Activated T-cell treated with anti-CD3 and anti-CD28 coated beads, Interleukin-2, amount 50 U/mL, for 24 hours (primary cell): ENCODE measurements at regions not wholly inside any gene's neighbourhood (a gene's known extent, or its start where the extent isn't known, plus 50 kb on each side); places are given as distances from the start of the nearest gene placed in this dataset.
"Not testable (repeated sequence)": the region's sequence is repeated elsewhere in the genome, so short reads cannot be mapped to it uniquely, and the experiment has no call there.

Source experiments
- DNase-seq: peaks from one replicate; pipeline ENCODE4 v3.0.0-alpha.2; 2020
- H3K27ac Mint-ChIP-seq: 2 replicates; pipeline ENCODE4 v1.8.0; 2020; ENCODE audit warnings: mild to moderate bottlenecking, mixed read lengths
- H3K27me3 Mint-ChIP-seq: 2 replicates; pipeline ENCODE4 v1.8.0; 2020; ENCODE audit warnings: mixed read lengths
- H3K36me3 Mint-ChIP-seq: 2 replicates; pipeline ENCODE4 v1.8.0; 2020; ENCODE audit warnings: low read depth, mixed read lengths
- H3K4me1 Mint-ChIP-seq: 2 replicates; pipeline ENCODE4 v1.8.0; 2020; ENCODE audit warnings: low read depth, mixed read lengths
- H3K4me3 Mint-ChIP-seq: 2 replicates; pipeline ENCODE4 v1.8.0; 2020; ENCODE audit warnings: mild to moderate bottlenecking, moderate library complexity, mixed read lengths
- H3K9me3 Mint-ChIP-seq: 2 replicates; pipeline ENCODE4 v1.8.0; 2020; ENCODE audit warnings: mixed read lengths

DNA sequence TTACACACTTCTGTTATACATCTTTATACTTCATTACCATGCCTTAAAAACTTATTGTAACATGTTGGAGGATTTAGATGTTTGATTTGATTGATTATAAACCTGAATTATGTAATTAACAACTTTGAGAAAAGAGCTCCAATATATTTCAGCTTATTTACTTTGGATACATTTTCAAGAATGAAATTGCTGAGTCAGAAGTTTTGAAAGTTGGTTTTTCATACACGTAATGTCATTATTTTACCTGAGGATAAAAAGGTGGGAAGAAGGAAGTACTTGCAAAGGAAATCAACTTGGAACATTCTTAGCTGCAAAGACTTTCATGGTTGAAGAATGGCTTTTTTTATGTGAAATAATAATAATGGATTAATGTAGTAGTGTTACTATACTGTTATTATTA lies 677.2 kb downstream of the FAM181B start:
- Mint-ChIP-seq H3K4me3 (no peak overlapping the region), H3K9me3 (no peaks in the 10 kb centered on the region), H3K36me3 (no peaks in the 10 kb centered on the region), H3K4me1 (no peaks in the 10 kb centered on the region), H3K27me3 (no peaks in the 10 kb centered on the region), H3K27ac (no peak overlapping the region)
- DNase-seq = no peak

DNA sequence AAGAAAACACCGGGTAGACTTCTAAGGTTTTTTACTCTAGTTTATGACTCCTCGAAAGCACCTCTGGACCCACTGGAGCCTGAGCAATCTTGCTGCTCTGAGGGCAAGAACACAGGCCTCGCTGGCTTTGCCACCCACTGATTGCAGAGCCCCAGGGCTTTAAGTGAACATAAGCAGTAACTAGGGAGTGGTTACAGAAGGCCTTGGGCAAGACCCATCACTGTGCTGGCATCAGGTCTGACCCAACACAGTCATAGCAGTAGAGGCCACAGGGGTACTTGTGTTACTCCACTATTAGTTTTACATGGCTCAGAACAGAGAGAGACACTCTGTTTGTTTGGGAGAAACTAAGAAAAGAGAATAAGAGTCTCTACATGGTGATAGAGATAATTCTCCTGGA lies 684.5 kb downstream of the FAM181B start:
- DNase-seq = no peak
- Mint-ChIP-seq H3K9me3 (peaks cover 7% of the 10 kb centered on the region), H3K27ac (no peak overlapping the region), H3K4me3 (no peak overlapping the region), H3K36me3 (no peaks in the 10 kb centered on the region), H3K4me1 (peaks cover 4% of the 10 kb centered on the region), H3K27me3 (peaks cover 3% of the 10 kb centered on the region)

DNA sequence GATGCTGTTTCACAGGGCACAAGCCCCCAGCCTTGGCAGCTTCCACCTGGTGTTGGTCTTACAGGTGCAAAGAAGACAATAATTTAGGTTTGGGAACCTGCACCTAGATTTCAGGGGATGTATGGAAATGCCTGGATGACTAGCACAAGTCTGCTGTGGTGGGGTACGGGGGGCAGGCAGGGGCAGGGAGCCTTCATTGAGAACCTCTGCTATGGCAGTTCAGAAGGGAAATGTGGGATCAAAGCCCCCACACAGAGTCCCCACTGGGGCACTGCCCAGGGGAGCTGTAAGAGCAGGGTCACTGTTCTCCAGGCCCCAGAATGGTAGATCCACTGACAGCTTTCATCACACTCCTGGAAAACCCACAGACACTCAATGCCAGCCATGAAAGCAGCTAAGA lies 686.5 kb downstream of the FAM181B start:
- Mint-ChIP-seq H3K36me3 (no peaks in the 10 kb centered on the region), H3K4me3 (no peak overlapping the region), H3K27me3 (peaks cover 3% of the 10 kb centered on the region), H3K9me3 (peaks cover 7% of the 10 kb centered on the region), H3K4me1 (peaks cover 4% of the 10 kb centered on the region), H3K27ac (no peak overlapping the region)
- no peak for DNase-seq

DNA sequence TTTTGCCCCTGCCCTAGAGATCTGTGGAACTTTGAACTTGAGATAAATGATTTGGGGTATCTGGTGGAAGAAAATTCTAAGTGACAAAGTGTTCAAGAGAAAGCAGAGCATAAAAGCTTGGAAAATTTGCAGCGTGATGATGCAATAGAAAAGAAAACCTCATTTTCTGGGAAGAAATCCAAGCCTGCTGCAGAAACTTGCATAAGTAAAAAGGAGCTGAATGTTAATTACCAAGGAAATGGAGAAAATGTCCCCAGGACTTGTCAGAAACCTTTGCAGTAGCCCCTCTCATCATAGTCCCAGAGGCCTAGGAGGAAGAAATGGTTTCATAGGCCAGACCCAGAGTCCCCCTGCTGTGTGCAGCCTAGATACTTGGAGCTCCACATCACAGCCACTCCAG lies 686.9 kb downstream of the FAM181B start:
- Mint-ChIP-seq H3K27ac (no peak overlapping the region), H3K9me3 (peaks cover 7% of the 10 kb centered on the region), H3K4me1 (peaks cover 4% of the 10 kb centered on the region), H3K36me3 (no peaks in the 10 kb centered on the region), H3K4me3 (no peak overlapping the region), H3K27me3 (peaks cover 3% of the 10 kb centered on the region)
- no peak for DNase-seq

DNA sequence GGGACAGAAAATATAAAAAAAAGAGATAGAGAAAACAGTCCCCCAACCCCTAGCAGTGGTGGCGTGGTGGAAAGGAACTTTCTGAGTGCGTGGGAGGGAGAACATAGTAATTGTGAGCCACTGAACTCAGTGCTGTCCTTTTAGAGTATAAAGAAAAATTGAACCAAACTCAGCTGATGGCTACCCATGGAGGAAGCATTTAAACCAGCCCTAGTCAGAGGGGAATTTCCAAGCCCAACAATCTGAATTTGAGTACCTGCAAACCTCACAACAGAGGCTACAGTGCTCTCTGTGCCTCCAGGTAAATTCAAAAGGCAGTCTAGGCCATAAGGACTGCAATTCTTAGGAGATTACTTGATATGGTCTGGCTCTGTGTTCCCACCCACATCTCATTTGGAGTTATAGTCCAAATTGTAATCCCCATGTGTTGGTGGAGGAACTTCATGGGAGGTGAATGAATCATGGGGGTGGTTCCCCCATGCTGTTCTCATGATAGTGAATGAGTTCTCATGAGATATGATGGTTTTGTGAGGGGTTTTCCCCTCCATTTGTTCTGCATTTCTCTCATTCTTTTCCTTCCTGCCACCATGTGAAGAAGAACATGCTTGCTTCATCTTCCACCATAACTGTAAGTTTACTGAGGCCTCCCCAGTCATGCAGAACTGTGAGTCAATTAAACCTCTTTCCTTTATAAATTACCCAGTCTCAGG lies 687.8 kb downstream of the FAM181B start:
- Mint-ChIP-seq H3K4me1 (peaks cover 4% of the 10 kb centered on the region), H3K9me3 (peaks cover 7% of the 10 kb centered on the region), H3K27ac (no peak overlapping the region), H3K36me3 (no peaks in the 10 kb centered on the region), H3K27me3 (peaks cover 3% of the 10 kb centered on the region), H3K4me3 (no peak overlapping the region)
- DNase-seq = no peak

DNA sequence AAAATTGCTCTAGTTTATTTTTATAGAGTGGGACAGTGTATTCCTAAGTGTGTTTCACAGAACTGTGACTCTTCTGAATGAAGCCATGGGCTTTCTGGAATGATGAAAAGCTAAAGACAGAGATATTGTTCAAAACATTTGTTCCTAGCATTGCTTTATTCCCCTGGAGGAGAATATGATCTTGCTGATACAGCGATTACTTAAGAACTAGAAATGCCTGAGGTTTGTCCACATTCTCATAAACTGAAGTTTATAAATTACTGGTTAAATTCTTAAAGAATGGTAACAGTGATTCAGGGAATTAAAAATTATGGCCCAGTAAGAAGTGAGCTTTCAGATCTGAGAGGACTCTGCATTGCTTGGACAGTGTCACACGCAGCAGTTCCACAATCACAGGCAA lies 690.3 kb downstream of the FAM181B start:
- H3K27me3 Mint-ChIP-seq = no peaks in the 10 kb centered on the region
- DNase-seq = no peak
- peaks cover 4% of the 10 kb centered on the region for H3K4me1 Mint-ChIP-seq
- peaks cover 7% of the 10 kb centered on the region for H3K9me3 Mint-ChIP-seq
- no peak overlapping the region for H3K4me3 Mint-ChIP-seq
- H3K27ac Mint-ChIP-seq = no peak overlapping the region
- no peaks in the 10 kb centered on the region for H3K36me3 Mint-ChIP-seq

DNA sequence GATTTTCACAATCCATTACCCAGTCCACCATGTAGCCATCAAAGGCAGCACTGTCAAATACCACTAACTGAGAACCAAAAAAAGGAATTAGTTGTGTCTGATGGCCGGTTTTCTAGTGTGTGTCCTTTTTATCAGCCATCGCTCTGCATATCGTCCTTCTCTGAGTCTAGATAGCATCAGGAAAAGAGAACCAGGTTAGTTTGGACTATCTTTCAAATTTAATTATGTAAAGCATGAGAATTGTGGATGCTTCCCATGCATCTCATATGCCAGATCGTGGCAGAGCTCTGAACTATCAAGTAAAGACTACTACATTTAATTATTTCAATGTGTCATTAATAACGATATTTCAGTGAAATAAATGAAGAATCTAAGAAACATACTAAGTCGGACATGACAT lies 691.9 kb downstream of the FAM181B start:
- Mint-ChIP-seq H3K27me3 (no peaks in the 10 kb centered on the region), H3K9me3 (peaks cover 7% of the 10 kb centered on the region), H3K4me1 (peaks cover 4% of the 10 kb centered on the region), H3K27ac (no peak overlapping the region), H3K4me3 (no peak overlapping the region), H3K36me3 (no peaks in the 10 kb centered on the region)
- no peak for DNase-seq

DNA sequence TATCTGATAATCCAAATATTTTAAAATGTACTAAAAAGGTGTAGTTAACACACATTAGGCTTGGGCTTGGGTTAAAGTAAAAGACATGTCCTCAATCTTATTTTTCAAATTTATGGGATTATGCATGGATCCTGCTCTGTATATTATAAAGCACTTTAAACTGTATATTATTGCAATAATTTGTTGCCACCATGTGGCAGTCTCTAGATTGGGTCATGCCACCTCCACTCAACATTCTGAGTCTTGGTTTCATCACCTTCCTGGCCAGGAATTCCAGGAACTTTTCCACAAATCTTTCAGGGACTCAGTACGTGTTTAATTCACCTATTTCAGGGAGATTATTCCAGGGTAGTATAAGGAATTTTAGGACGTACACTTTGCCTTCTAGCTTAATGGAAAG lies 695.5 kb downstream of the FAM181B start:
- H3K36me3 Mint-ChIP-seq = no peaks in the 10 kb centered on the region
- no peaks in the 10 kb centered on the region for H3K9me3 Mint-ChIP-seq
- no peaks in the 10 kb centered on the region for H3K4me1 Mint-ChIP-seq
- no peaks in the 10 kb centered on the region for H3K27me3 Mint-ChIP-seq
- H3K4me3 Mint-ChIP-seq = no peak overlapping the region
- H3K27ac Mint-ChIP-seq = no peak overlapping the region
- no peak for DNase-seq

DNA sequence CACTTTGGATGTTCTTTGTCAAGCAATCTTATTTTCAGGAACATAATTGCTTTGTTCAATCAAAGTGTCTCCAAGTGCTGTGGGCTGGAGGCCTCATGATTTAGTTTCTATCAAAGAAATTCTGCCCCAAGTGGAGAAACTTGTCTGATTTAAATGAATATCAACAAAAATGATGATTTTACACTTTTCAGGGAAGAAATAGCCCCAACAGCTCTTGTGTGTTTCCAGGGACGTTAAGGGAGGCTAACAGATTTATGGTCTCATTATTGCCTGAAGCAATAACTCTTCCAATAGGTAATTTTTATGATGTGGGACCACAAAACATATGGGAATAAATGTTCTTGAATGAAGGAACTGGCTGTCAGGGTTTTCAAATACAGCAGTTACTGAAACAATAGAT lies 699.1 kb downstream of the FAM181B start:
- Mint-ChIP-seq H3K4me3 (no peak overlapping the region), H3K27ac (no peak overlapping the region), H3K9me3 (no peaks in the 10 kb centered on the region), H3K27me3 (no peaks in the 10 kb centered on the region), H3K4me1 (no peaks in the 10 kb centered on the region), H3K36me3 (no peaks in the 10 kb centered on the region)
- no peak for DNase-seq

DNA sequence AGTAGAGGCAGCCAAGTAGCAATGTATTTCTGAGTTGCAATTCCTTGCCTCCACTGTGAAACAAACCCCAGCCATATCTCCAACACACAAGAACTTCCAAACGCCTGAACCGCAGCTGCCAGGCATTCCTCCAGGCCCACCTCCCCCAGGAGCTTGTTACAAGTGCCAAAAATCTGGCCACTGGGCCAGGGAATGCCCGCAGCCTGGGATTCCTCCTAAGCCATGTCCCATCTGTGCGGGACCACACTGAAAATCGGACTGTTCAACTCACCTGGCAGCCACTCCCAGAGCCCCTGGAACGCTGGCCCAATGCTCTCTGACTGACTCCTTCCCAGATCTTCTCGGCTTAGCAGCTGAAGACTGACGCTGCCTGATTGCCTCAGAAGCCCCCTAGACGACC lies 706.3 kb downstream of the FAM181B start:
- H3K36me3 Mint-ChIP-seq = not testable (repeated sequence)

DNA sequence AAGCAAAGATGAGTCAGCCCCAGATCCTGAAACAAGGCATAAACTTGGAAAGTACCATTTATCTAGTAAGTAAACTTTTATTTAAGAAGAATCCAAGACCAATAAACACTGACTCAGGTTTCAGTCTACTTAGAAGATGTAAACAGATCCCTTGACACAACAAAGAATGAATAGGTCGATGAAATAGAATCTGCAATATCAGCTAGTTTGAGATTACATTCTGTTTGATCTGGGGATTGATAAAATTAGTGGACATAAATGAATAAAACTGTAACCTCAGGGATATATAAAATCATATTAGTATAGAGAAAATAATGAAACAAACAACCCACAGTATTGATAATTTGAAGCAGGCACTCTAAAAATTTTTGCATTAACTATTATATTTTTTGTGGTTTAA lies 708.9 kb downstream of the FAM181B start:
- no peaks in the 10 kb centered on the region for H3K4me1 Mint-ChIP-seq
- H3K27me3 Mint-ChIP-seq = no peaks in the 10 kb centered on the region
- H3K4me3 Mint-ChIP-seq = no peak overlapping the region
- H3K9me3 Mint-ChIP-seq = no peaks in the 10 kb centered on the region
- no peak overlapping the region for H3K27ac Mint-ChIP-seq
- DNase-seq = no peak
- H3K36me3 Mint-ChIP-seq = no peaks in the 10 kb centered on the region

More for the DNA sequence above, 706.3 kb downstream of the FAM181B start:
- H3K9me3 Mint-ChIP-seq, H3K4me1 Mint-ChIP-seq, H3K27ac Mint-ChIP-seq, H3K27me3 Mint-ChIP-seq, H3K4me3 Mint-ChIP-seq, DNase-seq: not testable (repeated sequence)

DNA sequence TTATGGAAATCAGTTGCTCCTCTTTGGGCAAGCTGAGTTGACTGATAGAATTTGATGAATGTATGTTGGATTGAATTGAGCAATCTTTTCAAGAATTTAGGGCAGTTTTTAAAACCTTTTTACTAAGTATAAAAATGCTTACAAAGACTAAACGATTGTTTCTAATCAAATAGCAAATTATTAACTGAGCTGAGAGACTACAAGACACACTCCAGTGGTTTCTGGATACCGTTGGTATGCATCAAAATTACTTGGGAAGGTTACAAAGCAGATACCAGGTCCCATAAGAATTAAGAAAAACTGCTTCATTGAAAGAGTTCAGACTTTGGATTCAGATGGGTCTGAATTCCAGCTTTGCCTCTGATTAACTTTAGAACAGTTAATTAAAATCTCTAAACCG lies 721.4 kb downstream of the FAM181B start:
- no peak for DNase-seq
- Mint-ChIP-seq H3K4me1 (no peaks in the 10 kb centered on the region), H3K27me3 (peaks cover 7% of the 10 kb centered on the region), H3K9me3 (no peaks in the 10 kb centered on the region), H3K27ac (no peak overlapping the region), H3K36me3 (no peaks in the 10 kb centered on the region), H3K4me3 (no peak overlapping the region)

DNA sequence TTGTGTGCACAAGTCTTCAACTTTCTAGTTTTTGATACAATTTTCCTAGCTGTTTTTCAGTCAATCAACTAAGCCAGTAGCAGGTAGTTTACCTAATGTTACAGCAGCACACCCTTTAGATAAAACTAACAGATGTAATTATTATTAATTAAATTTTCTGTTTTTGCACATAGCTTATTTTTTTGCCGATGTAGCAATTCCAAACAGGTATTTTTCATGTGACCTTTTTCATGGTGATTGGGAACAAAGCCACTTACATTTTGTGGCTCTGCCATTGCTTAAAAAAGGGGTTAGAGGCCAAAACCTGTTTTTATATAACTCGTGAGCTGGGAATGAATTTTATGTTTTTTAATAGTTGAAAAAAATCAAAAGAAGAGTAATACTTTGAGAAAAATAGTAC lies 724.5 kb downstream of the FAM181B start:
- no peak overlapping the region for H3K4me3 Mint-ChIP-seq
- no peak for DNase-seq
- H3K4me1 Mint-ChIP-seq = peaks cover 12% of the 10 kb centered on the region
- H3K9me3 Mint-ChIP-seq = no peaks in the 10 kb centered on the region
- no peak overlapping the region for H3K27ac Mint-ChIP-seq
- peaks cover 7% of the 10 kb centered on the region for H3K27me3 Mint-ChIP-seq
- no peaks in the 10 kb centered on the region for H3K36me3 Mint-ChIP-seq

DNA sequence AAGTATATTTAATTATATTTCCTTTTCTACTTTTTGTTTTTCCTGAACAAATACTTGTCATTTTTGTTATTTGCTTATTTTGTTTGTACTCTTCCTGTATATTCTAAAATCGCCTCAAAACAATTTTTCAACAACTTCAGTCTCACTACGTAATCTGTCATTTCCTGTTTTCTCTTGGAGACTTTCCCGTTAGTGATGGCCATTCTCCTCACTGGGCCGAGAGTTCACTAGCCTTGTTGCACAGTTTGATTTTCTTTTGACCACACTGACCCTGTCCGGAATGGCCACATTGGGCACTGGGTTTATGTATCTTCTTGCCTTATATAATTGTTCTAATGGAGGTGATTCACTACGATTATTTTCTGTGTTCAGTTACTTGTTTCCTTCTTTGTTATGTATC lies 726.1 kb downstream of the FAM181B start:
- H3K4me3 Mint-ChIP-seq = no peak overlapping the region

DNA sequence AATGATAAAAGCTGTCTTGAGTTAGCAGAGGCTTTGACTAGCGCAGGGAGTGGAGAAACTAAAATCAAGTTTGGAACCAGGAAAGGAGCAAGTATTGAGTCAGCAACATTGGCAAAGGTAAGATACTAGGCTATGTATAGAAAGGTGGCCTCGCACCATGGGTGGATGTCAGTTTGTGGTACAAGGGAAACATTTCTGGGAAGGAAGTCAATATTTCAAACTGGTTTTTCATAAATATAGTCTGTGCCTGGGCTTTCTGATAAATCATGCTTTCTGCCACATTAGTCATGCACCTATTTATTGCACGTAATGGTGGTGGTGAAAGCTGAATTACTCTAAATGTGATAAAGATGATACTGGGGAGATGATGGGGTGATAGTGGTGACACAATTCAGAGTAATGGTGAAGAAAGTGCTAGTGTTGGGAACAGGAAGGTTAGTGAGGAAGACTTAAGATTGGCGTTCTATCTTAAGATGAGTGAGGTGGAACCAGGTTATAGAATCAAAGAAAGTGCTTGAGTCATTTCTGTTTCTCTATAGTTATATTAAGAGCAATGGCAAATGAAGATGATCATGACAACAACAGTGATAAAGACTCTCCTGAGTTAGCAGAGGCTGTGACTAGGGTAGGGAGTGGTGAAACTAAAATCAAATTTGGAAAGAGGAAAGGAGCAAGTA lies 729.0 kb downstream of the FAM181B start:
- Mint-ChIP-seq H3K9me3 (peaks cover 3% of the 10 kb centered on the region), H3K4me1 (peaks cover 31% of the 10 kb centered on the region), H3K27ac (peak overlapping the region; percentile 90), H3K27me3 (peaks cover 6% of the 10 kb centered on the region), H3K4me3 (no peak overlapping the region), H3K36me3 (no peaks in the 10 kb centered on the region)
- no peak for DNase-seq

More for the DNA sequence above, 726.1 kb downstream of the FAM181B start:
- peaks cover 25% of the 10 kb centered on the region for H3K4me1 Mint-ChIP-seq
- no peak for DNase-seq
- H3K27ac Mint-ChIP-seq = no peak overlapping the region
- peaks cover 7% of the 10 kb centered on the region for H3K27me3 Mint-ChIP-seq
- peaks cover 3% of the 10 kb centered on the region for H3K9me3 Mint-ChIP-seq
- no peaks in the 10 kb centered on the region for H3K36me3 Mint-ChIP-seq
